K562 (cell line): ENCODE measurements at regions not wholly inside any gene's neighbourhood (a gene's known extent, or its start where the extent isn't known, plus 50 kb on each side); places are given as distances from the start of the nearest gene placed in this dataset.

Experiments
- ATAC-seq: fragments of 200-7000 bp; cut with Tn5 transposase; 3 replicates; pipeline ENCODE4 v1.9.1; 2020; ENCODE audit warnings: moderate library complexity
- BruUV-seq: library from RNA; stranded (reverse); fragments of 400-500 nt; replicated peaks from 2 replicates; lab custom pipeline; 2021; lab: Mats Ljungman, UMichigan
- CTCF ChIA-PET: fragments of 300-600 bp; formaldehyde crosslinking; extraction: SDS; loops from one replicate; lab custom pipeline; 2021; ENCODE audit warnings: low intra/inter-chr PET ratio; lab: Yijun Ruan, JAX
- POLR2A ChIA-PET: fragments of 300-600, 350-650 bp; sonication (Branson Sonifier 250); formaldehyde crosslinking; extraction: SDS; loops from one replicate; lab custom pipeline; 2021; ENCODE audit warnings: antibody characterized with exemption, inconsistent platforms; lab: Yijun Ruan, JAX
- DNase-seq, 4 experiments: peaks; one replicate each; pipeline versions ENCODE4 v3.0.0 to v3.0.0-alpha.2; 2011 to 2018; ENCODE audit warnings: low spot score in 3 of 4, mixed read lengths in 3 of 4; ENCODE audit errors: extremely low read depth in 1 of 4
- FAIRE-seq: peaks from 2 replicates; lab custom pipeline; 2011; peaks lifted over from hg19 to GRCh38; lab: Jason Lieb, UNC
- H2AFZ ChIP-seq: 2 replicates; pipeline ENCODE4 v1.6.0; 2011; ENCODE audit warnings: low read depth, low read length, control low read depth, inconsistent platforms
- H3K27ac ChIP-seq: fragments of 200-600 bp; 3 replicates; pipeline ENCODE4 v1.8.0; 2011; ENCODE audit warnings: low read depth, mild to moderate bottlenecking, control low read depth, inconsistent platforms, low read length, moderate library complexity, mixed read lengths; ENCODE audit errors: extremely low read depth
- H3K27me3 ChIP-seq, 2 experiments: fragments of 300-600 bp in 1 of 2; 2 replicates in 1 of 2; 3 replicates in 1 of 2; pipeline versions ENCODE4 v1.6.0 to v1.8.0; 2011; ENCODE audit warnings: inconsistent platforms in 2 of 2, low read length in 2 of 2, mild to moderate bottlenecking in 1 of 2, mixed read lengths in 1 of 2, moderate library complexity in 1 of 2; ENCODE audit not compliant: control insufficient read depth in 2 of 2, insufficient read depth in 2 of 2
- H3K36me3 ChIP-seq: fragments of 300-600 bp; 3 replicates; pipeline ENCODE4 v1.8.0; 2011; ENCODE audit warnings: mild to moderate bottlenecking, low read length, inconsistent platforms; ENCODE audit not compliant: control insufficient read depth, insufficient read depth
- H3K4me1 ChIP-seq, 2 experiments: fragments of 200-600 bp in 1 of 2; replicated peaks in 1 of 2; 2 replicates in 1 of 2; 3 replicates in 1 of 2; pipeline versions ENCODE4 v1.5.1 to v1.8.0; 2011; ENCODE audit warnings: inconsistent platforms in 2 of 2, low read length in 2 of 2, mild to moderate bottlenecking in 1 of 2, mixed read lengths in 1 of 2, moderate library complexity in 1 of 2; ENCODE audit not compliant: control insufficient read depth in 2 of 2, insufficient read depth in 2 of 2
- H3K4me2 ChIP-seq: 2 replicates; pipeline ENCODE4 v1.6.1; 2011; ENCODE audit warnings: low read length, control low read depth, inconsistent platforms, mixed read lengths; ENCODE audit not compliant: insufficient read depth
- H3K4me3 ChIP-seq: fragments of 200-600 bp; sonication (generic), shearing (Covaris generic); 2 replicates; pipeline ENCODE4 v1.5.1; 2016; ENCODE audit warnings: control low read depth, inconsistent platforms
- H3K79me2 ChIP-seq: fragments of 200-600 bp; 3 replicates; pipeline ENCODE4 v1.8.0; 2011; ENCODE audit warnings: low read length, inconsistent platforms; ENCODE audit not compliant: control insufficient read depth, insufficient read depth
- H3K9ac ChIP-seq, 2 experiments: 2 replicates each; pipeline versions ENCODE4 v1.6.0 to v1.6.1; 2011; ENCODE audit warnings: low read depth in 2 of 2, low read length in 2 of 2, control low read depth in 1 of 2, inconsistent platforms in 1 of 2, mild to moderate bottlenecking in 1 of 2, mixed read lengths in 1 of 2; ENCODE audit not compliant: insufficient read depth in 1 of 2
- H3K9me1 ChIP-seq: one replicate; pipeline ENCODE4 v1.6.0; 2011; ENCODE audit warnings: inconsistent platforms, mild to moderate bottlenecking, low read length, moderate library complexity; ENCODE audit not compliant: control insufficient read depth, insufficient read depth
- H3K9me3 ChIP-seq: replicated peaks from 2 replicates; pipeline ENCODE4 v1.5.1; 2011; ENCODE audit warnings: low read depth, low read length, inconsistent platforms; ENCODE audit not compliant: control insufficient read depth, insufficient read depth
- H4K20me1 ChIP-seq: replicated peaks from 2 replicates; pipeline ENCODE4 v1.6.1; 2011; ENCODE audit warnings: low read length, inconsistent platforms, mixed read lengths; ENCODE audit not compliant: control insufficient read depth, insufficient read depth
- BCL6 ChIP-seq: fragments of 250-450 bp; sonication (Bioruptor Pico); IDR thresholded peaks from 2 replicates; pipeline ENCODE4 v1.4.0; 2020
- CBFA2T3 ChIP-seq: fragments of 450-650 bp; IDR thresholded peaks from 2 replicates; pipeline ENCODE4 v1.6.1; 2017
- CBX5 ChIP-seq: IDR thresholded peaks from 2 replicates; pipeline ENCODE4 v1.6.1; 2014; ENCODE audit warnings: low read depth, borderline replicate concordance
- CHD1 ChIP-seq: fragments of 200-600 bp; sonication (generic); IDR thresholded peaks from one replicate; pipeline ENCODE4 v1.6.1; 2012; ENCODE audit warnings: mild to moderate bottlenecking, moderate library complexity, low read length, inconsistent platforms
- DIDO1 ChIP-seq: fragments of 450-650 bp; IDR thresholded peaks from 2 replicates; pipeline ENCODE4 v1.6.1; 2016; ENCODE audit warnings: low read depth, missing biosample characterization, missing genetic modification characterization
- IFI16 ChIP-seq: fragments of 250-450 bp; sonication (Bioruptor Pico); IDR thresholded peaks from 2 replicates; pipeline ENCODE4 v2.1.2; 2022; ENCODE audit warnings: mild to moderate bottlenecking, inconsistent platforms
- MIER1 ChIP-seq: fragments of 450-650 bp; IDR thresholded peaks from 2 replicates; pipeline ENCODE4 v1.6.1; 2016; ENCODE audit warnings: antibody characterized with exemption, mild to moderate bottlenecking, low read depth
- TAF1 ChIP-seq: IDR thresholded peaks from 2 replicates; pipeline ENCODE4 v1.6.1; 2011; ENCODE audit warnings: mild to moderate bottlenecking, low read length, moderate library complexity; ENCODE audit not compliant: insufficient read depth, control insufficient read depth, severe bottlenecking; ENCODE audit errors: extremely low read depth
- TBL1XR1 ChIP-seq, 2 experiments: IDR thresholded peaks; 2 replicates each; pipeline ENCODE4 v1.6.1; 2012; ENCODE audit warnings: improper control_type of control experiment in 2 of 2, low read length in 2 of 2, mild to moderate bottlenecking in 1 of 2
- WHSC1 ChIP-seq: IDR thresholded peaks from one replicate; pipeline ENCODE4 v1.6.1; 2012; ENCODE audit warnings: low read length, control low read depth, inconsistent platforms
- ZFP1 ChIP-seq: fragments of 450-650 bp; formaldehyde crosslinking; IDR thresholded peaks from 2 replicates; pipeline ENCODE4 v1.4.0; 2020; ENCODE audit warnings: mild to moderate bottlenecking, mixed read lengths
- ZNF143 ChIP-seq: sonication (generic); formaldehyde crosslinking; IDR thresholded peaks from 2 replicates; pipeline ENCODE4 v1.9.0; 2022; ENCODE audit warnings: mild to moderate bottlenecking, missing genetic modification reagents
- ZNF232 ChIP-seq: sonication (generic); formaldehyde crosslinking; IDR thresholded peaks from 2 replicates; pipeline ENCODE4 v1.8.0; 2022; ENCODE audit warnings: mild to moderate bottlenecking, missing genetic modification reagents
- ZNF551 ChIP-seq: fragments of 250-450 bp; sonication (Bioruptor Pico); IDR thresholded peaks from 2 replicates; pipeline ENCODE4 v1.5.0; 2021; ENCODE audit warnings: mild to moderate bottlenecking, moderate library complexity
- ZSCAN32 ChIP-seq: fragments of 450-650 bp; formaldehyde crosslinking; IDR thresholded peaks from 2 replicates; pipeline ENCODE4 v1.4.0; 2020; ENCODE audit warnings: mild to moderate bottlenecking, moderate library complexity
- WGBS: fragments of 100-300 bp; shearing (Covaris generic); methylation state at CpG from one replicate; pipeline ENCODE4 v1.1.6; 2016; ENCODE audit warnings: low coverage, mixed read lengths; ENCODE audit not compliant: insufficient coverage; ENCODE audit errors: missing lambda C conversion rate; 5-methylcytosine and 5-hydroxymethylcytosine counted together
- in situ Hi-C: fragments of 300-500 bp; cut with MboI; formaldehyde crosslinking; loops from 4 replicates; pipeline ENCODE4 v1.15.0; 2018; ENCODE audit warnings: inconsistent platforms, mixed read lengths
- intact Hi-C: fragments of 100-400 bp; cut with micrococcal nuclease; formaldehyde crosslinking; loops from 2 replicates; pipeline ENCODE4 v1.14.2; 2022
- TF ChIP-seq, protein P1 (sequence below): fragments of 450-650 bp; IDR thresholded peaks from 2 replicates; pipeline ENCODE4 v1.6.1; 2016; ENCODE audit warnings: antibody characterized with exemption
- TF ChIP-seq, protein P2 (sequence below): sonication (generic); IDR thresholded peaks from 2 replicates; pipeline ENCODE4 v1.6.1; 2016
- TF ChIP-seq, protein P3 (sequence below), 2 experiments: fragments of 450-650 bp; conservative IDR thresholded peaks; 2 replicates each; pipeline ENCODE4 v1.6.1; 2017; ENCODE audit warnings: mild to moderate bottlenecking in 2 of 2, moderate library complexity in 2 of 2
- TF ChIP-seq, protein P4 (sequence below): fragments of 450-650 bp; formaldehyde crosslinking; IDR thresholded peaks from 2 replicates; pipeline ENCODE4 v1.4.0; 2020; ENCODE audit warnings: mild to moderate bottlenecking

DNA sequence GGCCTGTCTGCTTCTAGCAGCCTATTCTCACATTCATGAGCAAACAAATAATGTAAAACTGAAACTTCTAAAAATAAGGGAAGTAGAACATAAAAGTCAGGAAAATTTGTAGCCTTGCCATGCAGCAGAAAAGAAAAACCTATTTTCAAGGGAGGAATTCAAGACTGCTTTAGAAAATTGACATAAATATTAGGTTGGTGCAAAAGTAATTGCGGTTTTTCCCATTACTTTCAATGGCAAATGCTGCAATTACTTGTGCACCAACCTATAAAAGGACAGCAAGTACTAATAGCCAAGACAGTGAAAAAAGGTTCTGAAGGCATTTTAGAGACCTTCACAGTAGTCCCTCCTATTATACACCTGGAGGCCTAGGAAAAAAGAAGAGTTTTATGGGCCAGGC lies 457.8 kb downstream of the KLHL4 start:
- in situ Hi-C loops (no loop called here), intact Hi-C loops (no loop called here)
- Histone ChIP-seq H4K20me1 (no peaks in the 10 kb centered on the region), H3K9ac (no peak overlapping the region), H3K4me3 (no peak overlapping the region), H3K79me2 (no peaks in the 10 kb centered on the region), H3K9me3 (no peaks in the 10 kb centered on the region), H3K36me3 (no peaks in the 10 kb centered on the region), H2AFZ (no peak overlapping the region), H3K27ac (no peak overlapping the region), H3K9me1 (no peaks in the 10 kb centered on the region), H3K4me2 (no peak overlapping the region), H3K4me1 (no peaks in the 10 kb centered on the region), H3K27me3 (no peaks in the 10 kb centered on the region)
- DNase-seq (no peak), ATAC-seq (no peak), FAIRE-seq (no peak)
- no TSS peak for BruUV-seq
- POLR2A ChIA-PET = no interaction called here
- WGBS = 0% methylated on average over 1 of the region's 1 CpG
- TF ChIP-seq ZNF143 = no peak
- no peak for TF ChIP-seq IFI16 (CRISPR knock-in tag)
- TF ChIP-seq ZNF232 (CRISPR knock-in tag) = no peak
- no peak for TF ChIP-seq WHSC1
- TF ChIP-seq ZSCAN32 (CRISPR knock-in tag) = no peak
- no peak for TF ChIP-seq ZFP1
- TF ChIP-seq, protein P1, sequence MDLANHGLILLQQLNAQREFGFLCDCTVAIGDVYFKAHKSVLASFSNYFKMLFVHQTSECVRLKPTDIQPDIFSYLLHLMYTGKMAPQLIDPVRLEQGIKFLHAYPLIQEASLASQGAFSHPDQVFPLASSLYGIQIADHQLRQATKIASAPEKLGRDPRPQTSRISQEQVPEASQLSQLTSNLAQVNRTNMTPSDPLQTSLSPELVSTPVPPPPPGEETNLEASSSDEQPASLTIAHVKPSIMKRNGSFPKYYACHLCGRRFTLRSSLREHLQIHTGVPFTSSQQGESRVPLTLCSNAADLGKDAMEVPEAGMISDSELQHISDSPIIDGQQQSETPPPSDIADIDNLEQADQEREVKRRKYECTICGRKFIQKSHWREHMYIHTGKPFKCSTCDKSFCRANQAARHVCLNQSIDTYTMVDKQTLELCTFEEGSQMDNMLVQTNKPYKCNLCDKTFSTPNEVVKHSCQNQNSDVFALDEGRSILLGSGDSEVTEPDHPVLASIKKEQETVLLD = no peak
- TF ChIP-seq TAF1 = no peak
- no peak for TF ChIP-seq TBL1XR1 (IDR thresholded peaks at IDR 0.05; ENCODE audit: low read length in 2 of 2)
- no peak for TF ChIP-seq CHD1
- TF ChIP-seq, protein P2, sequence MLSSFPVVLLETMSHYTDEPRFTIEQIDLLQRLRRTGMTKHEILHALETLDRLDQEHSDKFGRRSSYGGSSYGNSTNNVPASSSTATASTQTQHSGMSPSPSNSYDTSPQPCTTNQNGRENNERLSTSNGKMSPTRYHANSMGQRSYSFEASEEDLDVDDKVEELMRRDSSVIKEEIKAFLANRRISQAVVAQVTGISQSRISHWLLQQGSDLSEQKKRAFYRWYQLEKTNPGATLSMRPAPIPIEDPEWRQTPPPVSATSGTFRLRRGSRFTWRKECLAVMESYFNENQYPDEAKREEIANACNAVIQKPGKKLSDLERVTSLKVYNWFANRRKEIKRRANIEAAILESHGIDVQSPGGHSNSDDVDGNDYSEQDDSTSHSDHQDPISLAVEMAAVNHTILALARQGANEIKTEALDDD = no peak
- TF ChIP-seq CBFA2T3 = no peak
- TF ChIP-seq, protein P3, sequence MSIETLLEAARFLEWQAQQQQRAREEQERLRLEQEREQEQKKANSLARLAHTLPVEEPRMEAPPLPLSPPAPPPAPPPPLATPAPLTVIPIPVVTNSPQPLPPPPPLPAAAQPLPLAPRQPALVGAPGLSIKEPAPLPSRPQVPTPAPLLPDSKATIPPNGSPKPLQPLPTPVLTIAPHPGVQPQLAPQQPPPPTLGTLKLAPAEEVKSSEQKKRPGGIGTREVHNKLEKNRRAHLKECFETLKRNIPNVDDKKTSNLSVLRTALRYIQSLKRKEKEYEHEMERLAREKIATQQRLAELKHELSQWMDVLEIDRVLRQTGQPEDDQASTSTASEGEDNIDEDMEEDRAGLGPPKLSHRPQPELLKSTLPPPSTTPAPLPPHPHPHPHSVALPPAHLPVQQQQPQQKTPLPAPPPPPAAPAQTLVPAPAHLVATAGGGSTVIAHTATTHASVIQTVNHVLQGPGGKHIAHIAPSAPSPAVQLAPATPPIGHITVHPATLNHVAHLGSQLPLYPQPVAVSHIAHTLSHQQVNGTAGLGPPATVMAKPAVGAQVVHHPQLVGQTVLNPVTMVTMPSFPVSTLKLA (conservative IDR thresholded peaks at IDR 0.05) = no peak
- no peak for TF ChIP-seq BCL6 (CRISPR knock-in tag)
- no peak for TF ChIP-seq DIDO1 (tag)
- TF ChIP-seq, protein P4, sequence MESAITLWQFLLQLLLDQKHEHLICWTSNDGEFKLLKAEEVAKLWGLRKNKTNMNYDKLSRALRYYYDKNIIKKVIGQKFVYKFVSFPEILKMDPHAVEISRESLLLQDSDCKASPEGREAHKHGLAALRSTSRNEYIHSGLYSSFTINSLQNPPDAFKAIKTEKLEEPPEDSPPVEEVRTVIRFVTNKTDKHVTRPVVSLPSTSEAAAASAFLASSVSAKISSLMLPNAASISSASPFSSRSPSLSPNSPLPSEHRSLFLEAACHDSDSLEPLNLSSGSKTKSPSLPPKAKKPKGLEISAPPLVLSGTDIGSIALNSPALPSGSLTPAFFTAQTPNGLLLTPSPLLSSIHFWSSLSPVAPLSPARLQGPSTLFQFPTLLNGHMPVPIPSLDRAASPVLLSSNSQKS (CRISPR knock-in tag) = no peak
- TF ChIP-seq MIER1 = no peak
- TF ChIP-seq CBX5 = no peak
- TF ChIP-seq ZNF551 (CRISPR knock-in tag) = no peak
- CTCF ChIA-PET = no interaction called here
